ENCODE measurements at regions not wholly inside any gene's neighbourhood (a gene's known extent, or its start where the extent isn't known, plus 50 kb on each side); places are given as distances from the start of the nearest gene placed in this dataset.

DNA sequence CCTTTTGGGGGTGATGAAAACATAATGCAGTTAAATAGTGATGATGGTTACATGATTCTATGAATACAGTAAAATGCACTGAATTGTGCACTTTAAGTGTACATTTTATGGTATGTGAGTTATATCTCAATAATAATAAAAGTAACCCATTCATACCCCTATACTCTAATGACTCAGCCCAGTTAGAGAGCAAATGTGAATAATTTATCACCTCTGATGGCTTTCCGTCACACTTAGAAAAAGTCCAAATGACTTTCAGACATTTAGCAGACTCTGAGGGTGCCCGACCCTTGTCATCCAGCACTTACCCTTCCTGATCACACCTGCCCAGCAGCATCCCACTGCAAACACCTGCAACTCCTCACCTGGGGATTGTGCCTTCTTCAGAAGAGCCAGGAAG is 148.1 kb upstream of the MAF start:
- TF ChIP-seq, protein P1, sequence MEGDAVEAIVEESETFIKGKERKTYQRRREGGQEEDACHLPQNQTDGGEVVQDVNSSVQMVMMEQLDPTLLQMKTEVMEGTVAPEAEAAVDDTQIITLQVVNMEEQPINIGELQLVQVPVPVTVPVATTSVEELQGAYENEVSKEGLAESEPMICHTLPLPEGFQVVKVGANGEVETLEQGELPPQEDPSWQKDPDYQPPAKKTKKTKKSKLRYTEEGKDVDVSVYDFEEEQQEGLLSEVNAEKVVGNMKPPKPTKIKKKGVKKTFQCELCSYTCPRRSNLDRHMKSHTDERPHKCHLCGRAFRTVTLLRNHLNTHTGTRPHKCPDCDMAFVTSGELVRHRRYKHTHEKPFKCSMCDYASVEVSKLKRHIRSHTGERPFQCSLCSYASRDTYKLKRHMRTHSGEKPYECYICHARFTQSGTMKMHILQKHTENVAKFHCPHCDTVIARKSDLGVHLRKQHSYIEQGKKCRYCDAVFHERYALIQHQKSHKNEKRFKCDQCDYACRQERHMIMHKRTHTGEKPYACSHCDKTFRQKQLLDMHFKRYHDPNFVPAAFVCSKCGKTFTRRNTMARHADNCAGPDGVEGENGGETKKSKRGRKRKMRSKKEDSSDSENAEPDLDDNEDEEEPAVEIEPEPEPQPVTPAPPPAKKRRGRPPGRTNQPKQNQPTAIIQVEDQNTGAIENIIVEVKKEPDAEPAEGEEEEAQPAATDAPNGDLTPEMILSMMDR (IDR thresholded peaks at IDR 0.05) = no peak
- TF ChIP-seq POLR2A (IDR thresholded peaks at IDR 0.05) = no peak
